Fibroblast of lung (primary cell): ENCODE measurements at regions not wholly inside any gene's neighbourhood (a gene's known extent, or its start where the extent isn't known, plus 50 kb on each side); places are given as distances from the start of the nearest gene placed in this dataset.

Source experiments
- DNase-seq, 2 donors: peaks; one replicate each; pipeline versions ENCODE4 v3.0.0 to v3.0.0-alpha.2; 2010; ENCODE audit warnings: low read depth in 2 of 2
- H2AFZ ChIP-seq: 2 replicates; pipeline ENCODE4 v1.5.1; 2012; ENCODE audit warnings: low read length, control low read depth, inconsistent platforms
- H3K27ac ChIP-seq: 2 replicates; pipeline ENCODE4 v1.5.1; 2011; ENCODE audit warnings: low read length, control low read depth; ENCODE audit not compliant: insufficient read depth
- H3K27me3 ChIP-seq: 2 replicates; pipeline ENCODE4 v1.5.1; 2011; ENCODE audit warnings: mild to moderate bottlenecking, low read length; ENCODE audit not compliant: control insufficient read depth, insufficient read depth
- H3K36me3 ChIP-seq: 2 replicates; pipeline ENCODE4 v1.5.1; 2011; ENCODE audit warnings: low read length; ENCODE audit not compliant: control insufficient read depth, insufficient read depth
- H3K4me1 ChIP-seq: 2 replicates; pipeline ENCODE4 v1.5.1; 2011; ENCODE audit warnings: low read length; ENCODE audit not compliant: control insufficient read depth, insufficient read depth; ENCODE audit errors: extremely low read depth
- H3K4me2 ChIP-seq: 2 replicates; pipeline ENCODE4 v1.5.1; 2011; ENCODE audit warnings: low read length, control low read depth; ENCODE audit not compliant: insufficient read depth; ENCODE audit errors: extremely low read depth
- H3K4me3 ChIP-seq, 4 experiments: fragments of 200-600 bp in 1 of 4; sonication (generic) in 1 of 4; replicated peaks in 1 of 4; 2 replicates each; pipeline ENCODE4 v1.5.1; 2011 to 2016; ENCODE audit warnings: low read length in 4 of 4, low read depth in 3 of 4, mild to moderate bottlenecking in 3 of 4, control low read depth in 2 of 4, inconsistent platforms in 1 of 4, mixed read lengths in 1 of 4; ENCODE audit not compliant: insufficient read depth in 1 of 4; ENCODE audit errors: control extremely low read depth in 1 of 4
- H3K79me2 ChIP-seq: 2 replicates; pipeline ENCODE4 v1.5.1; 2012; ENCODE audit warnings: mild to moderate bottlenecking, low read length, inconsistent platforms; ENCODE audit not compliant: control insufficient read depth, insufficient read depth
- H3K9ac ChIP-seq: 2 replicates; pipeline ENCODE4 v1.5.1; 2011; ENCODE audit warnings: mild to moderate bottlenecking, low read length, control low read depth; ENCODE audit not compliant: insufficient read depth
- H3K9me3 ChIP-seq: 2 replicates; pipeline ENCODE4 v1.5.1; 2012; ENCODE audit warnings: low read depth, low read length; ENCODE audit not compliant: control insufficient read depth, insufficient read depth
- H4K20me1 ChIP-seq: 2 replicates; pipeline ENCODE4 v1.5.1; 2011; ENCODE audit warnings: low read length; ENCODE audit not compliant: control insufficient read depth, insufficient read depth; ENCODE audit errors: extremely low read depth
- EZH2 ChIP-seq: IDR thresholded peaks from 2 replicates; pipeline ENCODE4 v1.5.1; 2012; ENCODE audit warnings: low read length, control low read depth, mild to moderate bottlenecking; ENCODE audit errors: missing control alignments
- TF ChIP-seq, protein P1 (sequence below), 2 donors: IDR thresholded peaks in 1 of 2; conservative IDR thresholded peaks in 1 of 2; 1 replicate in 1 of 2; 2 replicates in 1 of 2; pipeline ENCODE4 v1.5.1; 2011 to 2012; ENCODE audit warnings: low read length in 2 of 2, control low read depth in 1 of 2, inconsistent platforms in 1 of 2, low read depth in 1 of 2, mild to moderate bottlenecking in 1 of 2

GRCh38 chr6:139766796-139767195 is 392.3 kb upstream of the CITED2 start:
- no peak overlapping the region for H3K9ac ChIP-seq
- H3K79me2 ChIP-seq: no peaks in the 10 kb centered on the region
- H3K4me3 ChIP-seq: no peak overlapping the region
- no peaks in the 10 kb centered on the region for H3K9me3 ChIP-seq
- H4K20me1 ChIP-seq: no peaks in the 10 kb centered on the region
- H3K27ac ChIP-seq: no peak overlapping the region
- no peak for TF ChIP-seq EZH2
- TF ChIP-seq, protein P1, sequence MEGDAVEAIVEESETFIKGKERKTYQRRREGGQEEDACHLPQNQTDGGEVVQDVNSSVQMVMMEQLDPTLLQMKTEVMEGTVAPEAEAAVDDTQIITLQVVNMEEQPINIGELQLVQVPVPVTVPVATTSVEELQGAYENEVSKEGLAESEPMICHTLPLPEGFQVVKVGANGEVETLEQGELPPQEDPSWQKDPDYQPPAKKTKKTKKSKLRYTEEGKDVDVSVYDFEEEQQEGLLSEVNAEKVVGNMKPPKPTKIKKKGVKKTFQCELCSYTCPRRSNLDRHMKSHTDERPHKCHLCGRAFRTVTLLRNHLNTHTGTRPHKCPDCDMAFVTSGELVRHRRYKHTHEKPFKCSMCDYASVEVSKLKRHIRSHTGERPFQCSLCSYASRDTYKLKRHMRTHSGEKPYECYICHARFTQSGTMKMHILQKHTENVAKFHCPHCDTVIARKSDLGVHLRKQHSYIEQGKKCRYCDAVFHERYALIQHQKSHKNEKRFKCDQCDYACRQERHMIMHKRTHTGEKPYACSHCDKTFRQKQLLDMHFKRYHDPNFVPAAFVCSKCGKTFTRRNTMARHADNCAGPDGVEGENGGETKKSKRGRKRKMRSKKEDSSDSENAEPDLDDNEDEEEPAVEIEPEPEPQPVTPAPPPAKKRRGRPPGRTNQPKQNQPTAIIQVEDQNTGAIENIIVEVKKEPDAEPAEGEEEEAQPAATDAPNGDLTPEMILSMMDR (conservative IDR thresholded peaks at IDR 0.05 in 1 of 2, IDR thresholded peaks at IDR 0.05 in 1 of 2; ENCODE audit: low read depth in 1 of 2, low read length in 2 of 2): no peak
- DNase-seq: no peak
- H2AFZ ChIP-seq: no peak overlapping the region
- no peak overlapping the region for H3K4me2 ChIP-seq
- H3K4me1 ChIP-seq: peaks cover 13% of the 10 kb centered on the region
- no peaks in the 10 kb centered on the region for H3K27me3 ChIP-seq
- H3K36me3 ChIP-seq: no peaks in the 10 kb centered on the region

- no peak overlapping the region for H3K4me2 ChIP-seq
- H3K27ac ChIP-seq: peak overlapping the region; percentile 76
- no peaks in the 10 kb centered on the region for H3K79me2 ChIP-seq
- H2AFZ ChIP-seq: no peak overlapping the region
- H3K4me1 ChIP-seq: peaks cover 13% of the 10 kb centered on the region
- no peaks in the 10 kb centered on the region for H3K36me3 ChIP-seq
- TF ChIP-seq, protein P1 (conservative IDR thresholded peaks at IDR 0.05 in 1 of 2, IDR thresholded peaks at IDR 0.05 in 1 of 2; ENCODE audit: low read depth in 1 of 2, low read length in 2 of 2): no peak
- no peak for TF ChIP-seq EZH2
- H3K4me3 ChIP-seq: no peak overlapping the region
- no peak overlapping the region for H3K9ac ChIP-seq
- no peaks in the 10 kb centered on the region for H3K9me3 ChIP-seq
- peak; percentile 70 to 74 for DNase-seq
- H3K27me3 ChIP-seq: no peaks in the 10 kb centered on the region
- H4K20me1 ChIP-seq: no peaks in the 10 kb centered on the region
These were observed 391.4 kb upstream of the CITED2 start for GRCh38 chr6:139765825-139766285.

- Histone ChIP-seq H3K4me3 (no peak overlapping the region), H3K4me2 (peak overlapping the region; percentile 36), H3K27ac (peak overlapping the region; percentile 76), H2AFZ (no peak overlapping the region), H3K4me1 (peaks cover 13% of the 10 kb centered on the region), H4K20me1 (no peaks in the 10 kb centered on the region), H3K27me3 (no peaks in the 10 kb centered on the region), H3K36me3 (no peaks in the 10 kb centered on the region), H3K9ac (no peak overlapping the region), H3K9me3 (no peaks in the 10 kb centered on the region), H3K79me2 (no peaks in the 10 kb centered on the region)
- TF ChIP-seq EZH2: no peak
- TF ChIP-seq, protein P1 (conservative IDR thresholded peaks at IDR 0.05 in 1 of 2, IDR thresholded peaks at IDR 0.05 in 1 of 2; ENCODE audit: low read depth in 1 of 2, low read length in 2 of 2): no peak
- peak; percentile 93 to 100 for DNase-seq
These were observed 390.1 kb upstream of the CITED2 start for GRCh38 chr6:139764498-139764986.
